PC-9 (cell line): ENCODE measurements at regions not wholly inside any gene's neighbourhood (a gene's known extent, or its start where the extent isn't known, plus 50 kb on each side); places are given as distances from the start of the nearest gene placed in this dataset.

Source experiments
- BruUV-seq: library from RNA; stranded (reverse); fragments of 400-500 nt; replicated peaks from 2 replicates; lab custom pipeline; 2021; lab: Mats Ljungman, UMichigan
- CTCF ChIA-PET: fragments of 300-600 bp; sonication (Branson Sonifier 250); formaldehyde crosslinking; loops from one replicate; lab custom pipeline; 2022; ENCODE audit warnings: antibody characterized with exemption; lab: Charles Lee
- POLR2A ChIA-PET: fragments of 300-600 bp; sonication (Branson Sonifier 250); formaldehyde crosslinking; loops from one replicate; lab custom pipeline; 2022; ENCODE audit warnings: antibody characterized with exemption; ENCODE audit not compliant: unreplicated experiment; lab: Charles Lee
- DNase-seq, 2 experiments: peaks; one replicate each; pipeline versions ENCODE4 v3.0.0 to v3.0.0-alpha.2; 2015 to 2022; ENCODE audit warnings: mixed read lengths in 1 of 2
- H2AFZ ChIP-seq: fragments of 200-600 bp; sonication (generic); 2 replicates; pipeline ENCODE4 v1.8.1; 2017; ENCODE audit warnings: antibody characterized with exemption
- H3F3A ChIP-seq: fragments of 200-600 bp; sonication (generic); 2 replicates; pipeline ENCODE4 v1.8.1; 2017; ENCODE audit warnings: antibody characterized with exemption, mild to moderate bottlenecking, low read depth; ENCODE audit not compliant: insufficient read depth
- H3K27ac ChIP-seq: fragments of 200-600 bp; sonication (generic); 2 replicates; pipeline ENCODE4 v1.6.1; 2016; ENCODE audit warnings: mixed run types
- H3K27me3 ChIP-seq: fragments of 200-600 bp; sonication (generic); 2 replicates; pipeline ENCODE4 v1.6.1; 2016; ENCODE audit warnings: low read depth, mixed run types; ENCODE audit not compliant: insufficient read depth
- H3K36me3 ChIP-seq: fragments of 200-600 bp; sonication (generic); 2 replicates; pipeline ENCODE4 v1.6.1; 2016; ENCODE audit warnings: low read depth, mixed run types
- H3K4me1 ChIP-seq: fragments of 200-600 bp; sonication (generic); replicated peaks from 2 replicates; pipeline ENCODE4 v1.6.1; 2016; ENCODE audit warnings: mixed run types; ENCODE audit not compliant: insufficient read depth
- H3K4me2 ChIP-seq: fragments of 200-600 bp; sonication (generic); 2 replicates; pipeline ENCODE4 v1.6.1; 2017; ENCODE audit warnings: mixed run types
- H3K4me3 ChIP-seq: fragments of 200-600 bp; sonication (generic); 2 replicates; pipeline ENCODE4 v1.6.1; 2016; ENCODE audit warnings: mixed run types
- H3K79me2 ChIP-seq: fragments of 200-600 bp; sonication (generic); 2 replicates; pipeline ENCODE4 v1.6.1; 2017; ENCODE audit warnings: low read depth, mixed run types
- H3K9me2 ChIP-seq: fragments of 200-600 bp; sonication (generic); 2 replicates; pipeline ENCODE4 v1.8.1; 2017; ENCODE audit warnings: mild to moderate bottlenecking; ENCODE audit not compliant: insufficient read depth
- H3K9me3 ChIP-seq: fragments of 200-600 bp; sonication (generic); 2 replicates; pipeline ENCODE4 v1.8.1; 2016; ENCODE audit warnings: low read depth; ENCODE audit not compliant: insufficient read depth
- H4K20me1 ChIP-seq: fragments of 200-600 bp; sonication (generic); 2 replicates; pipeline ENCODE4 v1.8.1; 2017; ENCODE audit not compliant: insufficient read depth
- EZH2 ChIP-seq: fragments of 200-600 bp; sonication (generic); IDR thresholded peaks from 2 replicates; pipeline ENCODE4 v1.8.0; 2017; ENCODE audit warnings: antibody characterized with exemption, low read depth
- intact Hi-C: fragments of 100-400 bp; cut with micrococcal nuclease; formaldehyde crosslinking; loops from one replicate; pipeline ENCODE4 v1.10.0; 2022; ENCODE audit not compliant: unreplicated experiment
- TF ChIP-seq, protein P1 (sequence below): fragments of 200-600 bp; sonication (generic); conservative IDR thresholded peaks from 2 replicates; pipeline ENCODE4 v1.6.1; 2017; ENCODE audit warnings: mixed run types, antibody characterized with exemption, mild to moderate bottlenecking, moderate library complexity

DNA sequence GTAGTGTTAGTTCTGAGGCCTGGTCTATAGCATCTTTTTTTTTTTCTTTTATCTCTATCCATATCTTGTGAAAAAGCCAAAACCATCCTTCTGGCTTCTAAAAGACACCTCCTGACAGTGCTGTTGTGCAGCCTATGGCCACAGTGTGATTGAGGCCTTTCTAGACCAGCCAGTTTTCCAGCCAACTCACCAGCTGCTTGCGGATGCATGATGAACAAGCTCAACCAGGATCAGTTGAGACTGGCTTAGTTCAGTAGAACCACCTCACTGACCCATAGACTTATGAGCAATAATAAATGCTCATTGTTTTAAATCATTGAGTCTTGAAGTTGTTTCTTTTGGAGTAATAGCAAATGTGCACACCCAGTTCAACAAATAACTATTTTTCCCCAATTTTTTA is 296.9 kb downstream of the FAM170A start:
- no TSS peak for BruUV-seq
- Histone ChIP-seq H3K9me3 (no peaks in the 10 kb centered on the region), H2AFZ (no peak overlapping the region), H3K79me2 (no peaks in the 10 kb centered on the region), H3K9me2 (no peaks in the 10 kb centered on the region), H3K27ac (no peak overlapping the region), H3K27me3 (no peaks in the 10 kb centered on the region), H3F3A (no peaks in the 10 kb centered on the region), H4K20me1 (no peaks in the 10 kb centered on the region), H3K36me3 (no peaks in the 10 kb centered on the region), H3K4me2 (no peak overlapping the region), H3K4me3 (no peak overlapping the region), H3K4me1 (no peaks in the 10 kb centered on the region)
- TF ChIP-seq, protein P1, sequence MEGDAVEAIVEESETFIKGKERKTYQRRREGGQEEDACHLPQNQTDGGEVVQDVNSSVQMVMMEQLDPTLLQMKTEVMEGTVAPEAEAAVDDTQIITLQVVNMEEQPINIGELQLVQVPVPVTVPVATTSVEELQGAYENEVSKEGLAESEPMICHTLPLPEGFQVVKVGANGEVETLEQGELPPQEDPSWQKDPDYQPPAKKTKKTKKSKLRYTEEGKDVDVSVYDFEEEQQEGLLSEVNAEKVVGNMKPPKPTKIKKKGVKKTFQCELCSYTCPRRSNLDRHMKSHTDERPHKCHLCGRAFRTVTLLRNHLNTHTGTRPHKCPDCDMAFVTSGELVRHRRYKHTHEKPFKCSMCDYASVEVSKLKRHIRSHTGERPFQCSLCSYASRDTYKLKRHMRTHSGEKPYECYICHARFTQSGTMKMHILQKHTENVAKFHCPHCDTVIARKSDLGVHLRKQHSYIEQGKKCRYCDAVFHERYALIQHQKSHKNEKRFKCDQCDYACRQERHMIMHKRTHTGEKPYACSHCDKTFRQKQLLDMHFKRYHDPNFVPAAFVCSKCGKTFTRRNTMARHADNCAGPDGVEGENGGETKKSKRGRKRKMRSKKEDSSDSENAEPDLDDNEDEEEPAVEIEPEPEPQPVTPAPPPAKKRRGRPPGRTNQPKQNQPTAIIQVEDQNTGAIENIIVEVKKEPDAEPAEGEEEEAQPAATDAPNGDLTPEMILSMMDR = no peak
- no peak for TF ChIP-seq EZH2
- ChIA-PET CTCF (no interaction called here), POLR2A (no interaction called here)
- DNase-seq = no peak
- intact Hi-C loops = no loop called here

DNA sequence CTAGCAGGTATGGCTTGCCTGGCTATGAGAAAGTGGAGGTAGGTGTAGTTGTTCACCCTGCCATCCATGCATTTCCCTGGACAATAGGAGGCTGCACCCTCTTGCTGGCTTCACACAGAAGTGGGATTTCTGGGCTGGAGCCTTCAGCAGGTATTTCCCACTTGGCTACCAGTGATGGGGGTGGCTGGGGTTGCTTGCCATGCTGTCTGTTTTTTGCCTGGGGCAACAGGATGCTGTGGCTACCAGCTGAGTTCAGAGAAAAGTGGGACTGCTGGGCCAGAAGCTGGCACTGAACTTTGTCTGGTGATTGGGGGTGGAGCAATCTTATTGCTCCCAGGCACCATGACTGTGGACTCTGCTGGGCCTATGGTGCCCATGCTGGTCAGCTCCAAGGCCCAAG is 299.6 kb downstream of the FAM170A start:
- Histone ChIP-seq H3K79me2 (no peaks in the 10 kb centered on the region), H3K36me3 (no peaks in the 10 kb centered on the region), H3K27ac (no peak overlapping the region), H3K4me3 (no peak overlapping the region), H3K4me1 (no peaks in the 10 kb centered on the region), H3K4me2 (no peak overlapping the region), H3K9me2 (no peaks in the 10 kb centered on the region), H3K27me3 (no peaks in the 10 kb centered on the region), H4K20me1 (no peaks in the 10 kb centered on the region), H3F3A (no peaks in the 10 kb centered on the region), H3K9me3 (no peaks in the 10 kb centered on the region; the same call in 1 of the 2 replicates), H2AFZ (no peak overlapping the region)
- intact Hi-C loops = no loop called here
- POLR2A ChIA-PET = no interaction called here
- BruUV-seq = no TSS peak
- DNase-seq = no peak
- TF ChIP-seq, protein P1 = no peak
- TF ChIP-seq EZH2 = no peak
- CTCF ChIA-PET = no interaction called here

DNA sequence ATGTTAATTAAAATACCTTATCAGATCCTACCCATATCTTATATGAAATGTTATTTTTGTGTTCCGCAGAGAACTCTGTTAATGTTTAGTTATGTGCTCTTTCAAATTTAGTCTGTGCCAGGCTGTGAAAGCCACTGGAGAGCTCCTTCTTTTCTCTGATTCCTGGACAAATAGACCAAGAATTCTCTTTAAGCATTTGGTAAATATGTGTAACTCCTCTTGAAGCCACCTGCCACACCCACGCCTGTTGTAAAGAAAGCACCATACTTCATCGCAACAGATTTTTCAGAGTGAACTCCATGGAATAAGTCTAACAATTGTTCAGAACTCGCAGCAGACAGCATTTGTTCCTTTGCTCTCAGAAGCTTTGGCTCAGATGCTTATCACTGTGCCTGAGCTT is 301.1 kb downstream of the FAM170A start:
- no peak for DNase-seq
- Histone ChIP-seq H4K20me1 (no peaks in the 10 kb centered on the region), H3K36me3 (no peaks in the 10 kb centered on the region), H3F3A (no peaks in the 10 kb centered on the region), H2AFZ (no peak overlapping the region), H3K27ac (no peak overlapping the region), H3K4me2 (no peak overlapping the region), H3K79me2 (no peaks in the 10 kb centered on the region), H3K9me2 (no peaks in the 10 kb centered on the region), H3K27me3 (no peaks in the 10 kb centered on the region), H3K4me3 (no peak overlapping the region), H3K9me3 (no peaks in the 10 kb centered on the region; the same call in 1 of the 2 replicates), H3K4me1 (no peaks in the 10 kb centered on the region)
- no TSS peak for BruUV-seq
- intact Hi-C loops = no loop called here
- POLR2A ChIA-PET = no interaction called here
- CTCF ChIA-PET = no interaction called here
- TF ChIP-seq, protein P1 = no peak
- no peak for TF ChIP-seq EZH2
